Stimulated activated CD4-positive, alpha-beta T cell treated with anti-CD3 and anti-CD28 coated beads, Interleukin-15, amount 100 ng/mL, for 48 hours (primary cell): ENCODE measurements at regions not wholly inside any gene's neighbourhood (a gene's known extent, or its start where the extent isn't known, plus 50 kb on each side); places are given as distances from the start of the nearest gene placed in this dataset.
A peak's percentile ranks its signal among the peaks of the same experiment; 100 is the strongest.
"Not testable (repeated sequence)": the region's sequence is repeated elsewhere in the genome, so short reads cannot be mapped to it uniquely, and the experiment has no call there.

Experiments
- DNase-seq, 2 donors: peaks; one replicate each; pipeline ENCODE4 v3.0.0-alpha.2; 2020; ENCODE audit warnings: low read depth in 2 of 2

- DNase-seq, result not testable (repeated sequence)
Observed at GRCh38 chr2:37806004-37806403, 119.1 kb upstream of the RMDN2 start.

GRCh38 chr2:37809525-37809924, 115.6 kb upstream of the RMDN2 start:
- DNase-seq, result no peak

- no peak for DNase-seq
Observed at GRCh38 chr2:37809931-37810570, 115.0 kb upstream of the RMDN2 start.

GRCh38 chr2:37812414-37812813, 112.7 kb upstream of the RMDN2 start:
- no peak for DNase-seq

- no peak for DNase-seq
Observed at GRCh38 chr2:37812941-37813730, 112.0 kb upstream of the RMDN2 start.

GRCh38 chr2:37816036-37816435, 109.1 kb upstream of the RMDN2 start:
- DNase-seq, result no peak

- DNase-seq, result no peak
Observed at GRCh38 chr2:37816686-37817085, 108.4 kb upstream of the RMDN2 start.

GRCh38 chr2:37819186-37819585, 105.9 kb upstream of the RMDN2 start:
- DNase-seq, result no peak

GRCh38 chr2:37820471-37820986, 104.6 kb upstream of the RMDN2 start:
- no peak for DNase-seq

- no peak for DNase-seq
Observed at GRCh38 chr2:37825586-37825985, 99.5 kb upstream of the RMDN2 start.

GRCh38 chr2:37826611-37827010, 98.5 kb upstream of the RMDN2 start:
- no peak for DNase-seq

- DNase-seq, result no peak
Observed at GRCh38 chr2:37827455-37827854, 97.6 kb upstream of the RMDN2 start.

- no peak for DNase-seq
Observed at GRCh38 chr2:37827911-37828511, 97.1 kb upstream of the RMDN2 start.

- DNase-seq, result no peak
Observed at GRCh38 chr2:37829202-37829601, 95.9 kb upstream of the RMDN2 start.

- no peak for DNase-seq
Observed at GRCh38 chr2:37829616-37830395, 95.3 kb upstream of the RMDN2 start.

GRCh38 chr2:37830636-37831035, 94.5 kb upstream of the RMDN2 start:
- no peak for DNase-seq

- no peak for DNase-seq
Observed at GRCh38 chr2:37831081-37831780, 93.9 kb upstream of the RMDN2 start.

- peak; percentile 51 to 75 for DNase-seq
Observed at GRCh38 chr2:37832590-37833197, 92.4 kb upstream of the RMDN2 start.

GRCh38 chr2:37833423-37833822, 91.7 kb upstream of the RMDN2 start:
- DNase-seq, result peak in 1 of 2 donors; percentile 71

GRCh38 chr2:37836270-37836669, 88.8 kb upstream of the RMDN2 start:
- no peak for DNase-seq

- DNase-seq, result no peak
Observed at GRCh38 chr2:37836711-37837110, 88.4 kb upstream of the RMDN2 start.
